SK-N-SH treated with all-trans-retinoic acid at 6 μM for 48 hours (cell line): ENCODE measurements at regions not wholly inside any gene's neighbourhood (a gene's known extent, or its start where the extent isn't known, plus 50 kb on each side); places are given as distances from the start of the nearest gene placed in this dataset.
"Not testable (repeated sequence)": the region's sequence is repeated elsewhere in the genome, so short reads cannot be mapped to it uniquely, and the experiment has no call there.

Source experiments
- ATAC-seq: fragments of 200-7000 bp; cut with Tn5 transposase; 3 replicates; pipeline ENCODE4 v1.9.1; 2020; ENCODE audit warnings: mild to moderate bottlenecking, moderate library complexity
- BACH2 ChIP-seq: fragments of 250-450 bp; sonication (Bioruptor Pico); IDR thresholded peaks from 2 replicates; pipeline ENCODE4 v1.9.0; 2021; ENCODE audit warnings: mild to moderate bottlenecking, borderline replicate concordance
- ESRRG ChIP-seq: fragments of 250-450 bp; sonication (Bioruptor Pico); IDR thresholded peaks from 2 replicates; pipeline ENCODE4 v1.6.1; 2021; ENCODE audit warnings: mild to moderate bottlenecking
- GLIS3 ChIP-seq: fragments of 250-450 bp; sonication (Bioruptor Pico); IDR thresholded peaks from 2 replicates; pipeline ENCODE4 v1.5.0; 2020; ENCODE audit warnings: mild to moderate bottlenecking, moderate library complexity
- ISL1 ChIP-seq: fragments of 250-450 bp; sonication (Bioruptor Pico); IDR thresholded peaks from 2 replicates; pipeline ENCODE4 v2.1.2; 2022; ENCODE audit warnings: mild to moderate bottlenecking, moderate library complexity
- OSR1 ChIP-seq: fragments of 250-450 bp; sonication (Bioruptor Pico); IDR thresholded peaks from 2 replicates; pipeline ENCODE4 v1.8.0; 2022; ENCODE audit warnings: moderate library complexity, mild to moderate bottlenecking, inconsistent platforms
- PPARA ChIP-seq: fragments of 250-450 bp; sonication (Bioruptor Pico); IDR thresholded peaks from 2 replicates; pipeline ENCODE4 v1.5.0; 2020; ENCODE audit warnings: mild to moderate bottlenecking, borderline replicate concordance
- RARB ChIP-seq: fragments of 250-450 bp; sonication (Bioruptor Pico); IDR thresholded peaks from 2 replicates; pipeline ENCODE4 v1.8.0; 2021; ENCODE audit warnings: mild to moderate bottlenecking, moderate library complexity
- SNAI2 ChIP-seq: fragments of 250-450 bp; sonication (Bioruptor Pico); IDR thresholded peaks from 2 replicates; pipeline ENCODE4 v1.5.0; 2020; ENCODE audit warnings: mild to moderate bottlenecking, moderate library complexity
- TCF4 ChIP-seq: fragments of 250-450 bp; sonication (Bioruptor Pico); IDR thresholded peaks from 2 replicates; pipeline ENCODE4 v1.8.0; 2021; ENCODE audit warnings: mild to moderate bottlenecking, moderate library complexity, borderline replicate concordance
- TOX ChIP-seq: fragments of 250-450 bp; sonication (Bioruptor Pico); IDR thresholded peaks from 2 replicates; pipeline ENCODE4 v1.8.0; 2021; ENCODE audit warnings: mild to moderate bottlenecking, moderate library complexity, borderline replicate concordance
- ZC3H10 ChIP-seq: fragments of 250-450 bp; sonication (Bioruptor Pico); IDR thresholded peaks from 2 replicates; pipeline ENCODE4 v1.5.1; 2021; ENCODE audit warnings: mild to moderate bottlenecking, moderate library complexity
- ZFP3 ChIP-seq: fragments of 250-450 bp; sonication (Bioruptor Pico); IDR thresholded peaks from 2 replicates; pipeline ENCODE4 v1.5.0; 2020; ENCODE audit warnings: mild to moderate bottlenecking, moderate library complexity
- ZFP30 ChIP-seq: fragments of 450-650 bp; formaldehyde crosslinking; IDR thresholded peaks from 2 replicates; pipeline ENCODE4 v1.5.0; 2022; ENCODE audit warnings: mild to moderate bottlenecking, moderate library complexity
- ZNF565 ChIP-seq: fragments of 450-650 bp; formaldehyde crosslinking; conservative IDR thresholded peaks from 2 replicates; pipeline ENCODE4 v1.5.0; 2020; ENCODE audit warnings: low read depth, mild to moderate bottlenecking, moderate library complexity
- ZNF70 ChIP-seq: fragments of 450-650 bp; formaldehyde crosslinking; IDR thresholded peaks from 2 replicates; pipeline ENCODE4 v1.5.0; 2020; ENCODE audit warnings: mild to moderate bottlenecking, moderate library complexity
- ZNF8 ChIP-seq: fragments of 450-650 bp; formaldehyde crosslinking; IDR thresholded peaks from 2 replicates; pipeline ENCODE4 v1.5.0; 2020; ENCODE audit warnings: mild to moderate bottlenecking, moderate library complexity
- TF ChIP-seq, protein P1 (sequence below): fragments of 250-450 bp; sonication (Bioruptor Pico); IDR thresholded peaks from 2 replicates; pipeline ENCODE4 v1.8.0; 2020; ENCODE audit warnings: mild to moderate bottlenecking, moderate library complexity, borderline replicate concordance
- TF ChIP-seq, protein P2 (sequence below): fragments of 250-450 bp; sonication (Bioruptor Pico); IDR thresholded peaks from 2 replicates; pipeline ENCODE4 v1.5.0; 2020; ENCODE audit warnings: mild to moderate bottlenecking, moderate library complexity
- TF ChIP-seq, protein P3 (sequence below): fragments of 250-450 bp; sonication (Bioruptor Pico); IDR thresholded peaks from 2 replicates; pipeline ENCODE4 v1.5.1; 2021; ENCODE audit warnings: mild to moderate bottlenecking, moderate library complexity
- TF ChIP-seq, protein P4 (sequence below): fragments of 250-450 bp; sonication (Bioruptor Pico); IDR thresholded peaks from 2 replicates; pipeline ENCODE4 v1.8.0; 2021; ENCODE audit warnings: low read depth, mild to moderate bottlenecking, moderate library complexity, borderline replicate concordance
- TF ChIP-seq, protein P5 (sequence below): fragments of 250-450 bp; sonication (Bioruptor Pico); IDR thresholded peaks from 2 replicates; pipeline ENCODE4 v1.5.1; 2020; ENCODE audit warnings: low read depth, mild to moderate bottlenecking, moderate library complexity

DNA sequence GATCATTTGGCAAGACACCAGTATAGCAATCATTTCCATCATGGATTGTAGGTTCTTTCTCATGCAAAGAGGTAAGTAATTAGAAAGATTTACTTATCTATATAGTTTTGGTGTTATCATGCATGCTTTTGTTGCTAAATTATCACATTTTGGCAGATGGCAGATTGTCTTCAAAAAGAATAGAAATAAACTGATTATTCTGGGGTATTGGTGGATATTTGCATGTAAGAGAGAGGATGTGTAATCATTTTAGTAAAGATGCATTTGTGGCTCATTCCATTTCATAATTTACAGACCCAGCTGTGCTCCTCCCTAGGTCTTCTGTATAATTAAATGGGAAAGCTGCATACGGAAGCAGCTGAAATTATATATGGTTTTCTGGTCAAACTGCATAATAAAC, 875.7 kb upstream of the ANO3 start:
- no peak for ATAC-seq
- no peak for TF ChIP-seq ZNF70 (CRISPR knock-in tag)
- TF ChIP-seq RARB (CRISPR knock-in tag), result no peak
- no peak for TF ChIP-seq PPARA
- TF ChIP-seq, protein P1, sequence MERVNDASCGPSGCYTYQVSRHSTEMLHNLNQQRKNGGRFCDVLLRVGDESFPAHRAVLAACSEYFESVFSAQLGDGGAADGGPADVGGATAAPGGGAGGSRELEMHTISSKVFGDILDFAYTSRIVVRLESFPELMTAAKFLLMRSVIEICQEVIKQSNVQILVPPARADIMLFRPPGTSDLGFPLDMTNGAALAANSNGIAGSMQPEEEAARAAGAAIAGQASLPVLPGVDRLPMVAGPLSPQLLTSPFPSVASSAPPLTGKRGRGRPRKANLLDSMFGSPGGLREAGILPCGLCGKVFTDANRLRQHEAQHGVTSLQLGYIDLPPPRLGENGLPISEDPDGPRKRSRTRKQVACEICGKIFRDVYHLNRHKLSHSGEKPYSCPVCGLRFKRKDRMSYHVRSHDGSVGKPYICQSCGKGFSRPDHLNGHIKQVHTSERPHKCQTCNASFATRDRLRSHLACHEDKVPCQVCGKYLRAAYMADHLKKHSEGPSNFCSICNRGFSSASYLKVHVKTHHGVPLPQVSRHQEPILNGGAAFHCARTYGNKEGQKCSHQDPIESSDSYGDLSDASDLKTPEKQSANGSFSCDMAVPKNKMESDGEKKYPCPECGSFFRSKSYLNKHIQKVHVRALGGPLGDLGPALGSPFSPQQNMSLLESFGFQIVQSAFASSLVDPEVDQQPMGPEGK (CRISPR knock-in tag), result no peak
- TF ChIP-seq, protein P2, sequence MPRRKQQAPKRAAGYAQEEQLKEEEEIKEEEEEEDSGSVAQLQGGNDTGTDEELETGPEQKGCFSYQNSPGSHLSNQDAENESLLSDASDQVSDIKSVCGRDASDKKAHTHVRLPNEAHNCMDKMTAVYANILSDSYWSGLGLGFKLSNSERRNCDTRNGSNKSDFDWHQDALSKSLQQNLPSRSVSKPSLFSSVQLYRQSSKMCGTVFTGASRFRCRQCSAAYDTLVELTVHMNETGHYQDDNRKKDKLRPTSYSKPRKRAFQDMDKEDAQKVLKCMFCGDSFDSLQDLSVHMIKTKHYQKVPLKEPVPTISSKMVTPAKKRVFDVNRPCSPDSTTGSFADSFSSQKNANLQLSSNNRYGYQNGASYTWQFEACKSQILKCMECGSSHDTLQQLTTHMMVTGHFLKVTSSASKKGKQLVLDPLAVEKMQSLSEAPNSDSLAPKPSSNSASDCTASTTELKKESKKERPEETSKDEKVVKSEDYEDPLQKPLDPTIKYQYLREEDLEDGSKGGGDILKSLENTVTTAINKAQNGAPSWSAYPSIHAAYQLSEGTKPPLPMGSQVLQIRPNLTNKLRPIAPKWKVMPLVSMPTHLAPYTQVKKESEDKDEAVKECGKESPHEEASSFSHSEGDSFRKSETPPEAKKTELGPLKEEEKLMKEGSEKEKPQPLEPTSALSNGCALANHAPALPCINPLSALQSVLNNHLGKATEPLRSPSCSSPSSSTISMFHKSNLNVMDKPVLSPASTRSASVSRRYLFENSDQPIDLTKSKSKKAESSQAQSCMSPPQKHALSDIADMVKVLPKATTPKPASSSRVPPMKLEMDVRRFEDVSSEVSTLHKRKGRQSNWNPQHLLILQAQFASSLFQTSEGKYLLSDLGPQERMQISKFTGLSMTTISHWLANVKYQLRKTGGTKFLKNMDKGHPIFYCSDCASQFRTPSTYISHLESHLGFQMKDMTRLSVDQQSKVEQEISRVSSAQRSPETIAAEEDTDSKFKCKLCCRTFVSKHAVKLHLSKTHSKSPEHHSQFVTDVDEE, result no peak
- TF ChIP-seq GLIS3, result no peak

DNA sequence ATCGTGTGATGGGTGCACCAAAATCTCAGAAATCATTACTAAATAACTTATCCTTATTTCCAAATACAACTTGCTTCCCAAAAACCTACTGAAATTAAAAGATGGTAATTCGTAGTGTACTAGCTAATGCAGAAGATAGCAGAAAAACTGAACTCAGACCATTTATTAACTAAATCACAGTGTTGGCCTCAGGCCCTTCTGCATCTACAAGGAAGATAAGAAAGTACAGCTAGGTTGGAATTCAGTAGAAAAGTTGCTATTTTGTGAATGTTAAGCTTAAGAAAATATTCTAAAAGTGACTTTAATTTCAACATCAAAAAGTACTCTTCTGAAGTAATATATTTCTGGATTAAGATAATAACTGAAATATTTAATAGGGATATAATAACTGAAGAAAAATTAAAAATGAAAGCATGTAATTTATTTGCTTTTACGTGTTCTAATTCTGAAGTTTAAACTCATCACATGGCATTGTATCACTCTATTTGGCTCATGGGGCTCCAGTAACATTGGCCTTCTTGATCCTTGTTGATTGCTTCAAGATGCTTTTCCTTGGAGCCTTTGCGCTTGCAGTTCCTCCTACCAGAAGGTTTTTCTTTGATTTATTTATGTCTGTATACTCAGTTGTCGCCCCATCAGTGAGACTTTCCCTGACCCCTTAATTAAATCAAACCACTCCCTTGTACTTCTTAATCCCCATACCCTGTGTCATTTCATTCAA, 847.9 kb upstream of the ANO3 start:
- TF ChIP-seq ZFP3, result no peak
- no peak for TF ChIP-seq PPARA
- TF ChIP-seq BACH2, result no peak
- no peak for TF ChIP-seq ZNF8 (CRISPR knock-in tag)
- no peak for TF ChIP-seq GLIS3
- TF ChIP-seq, protein P3, sequence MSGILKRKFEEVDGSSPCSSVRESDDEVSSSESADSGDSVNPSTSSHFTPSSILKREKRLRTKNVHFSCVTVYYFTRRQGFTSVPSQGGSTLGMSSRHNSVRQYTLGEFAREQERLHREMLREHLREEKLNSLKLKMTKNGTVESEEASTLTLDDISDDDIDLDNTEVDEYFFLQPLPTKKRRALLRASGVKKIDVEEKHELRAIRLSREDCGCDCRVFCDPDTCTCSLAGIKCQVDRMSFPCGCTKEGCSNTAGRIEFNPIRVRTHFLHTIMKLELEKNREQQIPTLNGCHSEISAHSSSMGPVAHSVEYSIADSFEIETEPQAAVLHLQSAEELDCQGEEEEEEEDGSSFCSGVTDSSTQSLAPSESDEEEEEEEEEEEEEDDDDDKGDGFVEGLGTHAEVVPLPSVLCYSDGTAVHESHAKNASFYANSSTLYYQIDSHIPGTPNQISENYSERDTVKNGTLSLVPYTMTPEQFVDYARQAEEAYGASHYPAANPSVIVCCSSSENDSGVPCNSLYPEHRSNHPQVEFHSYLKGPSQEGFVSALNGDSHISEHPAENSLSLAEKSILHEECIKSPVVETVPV (CRISPR knock-in tag), result no peak
- TF ChIP-seq SNAI2 (CRISPR knock-in tag), result no peak
- no peak for TF ChIP-seq ISL1 (CRISPR knock-in tag)
- TF ChIP-seq, protein P4, sequence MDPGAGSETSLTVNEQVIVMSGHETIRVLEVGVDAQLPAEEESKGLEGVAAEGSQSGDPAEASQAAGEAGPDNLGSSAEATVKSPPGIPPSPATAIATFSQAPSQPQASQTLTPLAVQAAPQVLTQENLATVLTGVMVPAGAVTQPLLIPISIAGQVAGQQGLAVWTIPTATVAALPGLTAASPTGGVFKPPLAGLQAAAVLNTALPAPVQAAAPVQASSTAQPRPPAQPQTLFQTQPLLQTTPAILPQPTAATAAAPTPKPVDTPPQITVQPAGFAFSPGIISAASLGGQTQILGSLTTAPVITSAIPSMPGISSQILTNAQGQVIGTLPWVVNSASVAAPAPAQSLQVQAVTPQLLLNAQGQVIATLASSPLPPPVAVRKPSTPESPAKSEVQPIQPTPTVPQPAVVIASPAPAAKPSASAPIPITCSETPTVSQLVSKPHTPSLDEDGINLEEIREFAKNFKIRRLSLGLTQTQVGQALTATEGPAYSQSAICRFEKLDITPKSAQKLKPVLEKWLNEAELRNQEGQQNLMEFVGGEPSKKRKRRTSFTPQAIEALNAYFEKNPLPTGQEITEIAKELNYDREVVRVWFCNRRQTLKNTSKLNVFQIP (CRISPR knock-in tag), result no peak
- no peak for TF ChIP-seq ESRRG
- TF ChIP-seq TCF4 (CRISPR knock-in tag), result no peak
- no peak for TF ChIP-seq ZC3H10 (CRISPR knock-in tag)
- no peak for TF ChIP-seq RARB (CRISPR knock-in tag)
- TF ChIP-seq, protein P5, sequence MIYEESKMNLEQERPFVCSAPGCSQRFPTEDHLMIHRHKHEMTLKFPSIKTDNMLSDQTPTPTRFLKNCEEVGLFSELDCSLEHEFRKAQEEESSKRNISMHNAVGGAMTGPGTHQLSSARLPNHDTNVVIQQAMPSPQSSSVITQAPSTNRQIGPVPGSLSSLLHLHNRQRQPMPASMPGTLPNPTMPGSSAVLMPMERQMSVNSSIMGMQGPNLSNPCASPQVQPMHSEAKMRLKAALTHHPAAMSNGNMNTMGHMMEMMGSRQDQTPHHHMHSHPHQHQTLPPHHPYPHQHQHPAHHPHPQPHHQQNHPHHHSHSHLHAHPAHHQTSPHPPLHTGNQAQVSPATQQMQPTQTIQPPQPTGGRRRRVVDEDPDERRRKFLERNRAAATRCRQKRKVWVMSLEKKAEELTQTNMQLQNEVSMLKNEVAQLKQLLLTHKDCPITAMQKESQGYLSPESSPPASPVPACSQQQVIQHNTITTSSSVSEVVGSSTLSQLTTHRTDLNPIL (CRISPR knock-in tag), result no peak
- no peak for TF ChIP-seq OSR1 (CRISPR knock-in tag)
- no peak for TF ChIP-seq TOX (CRISPR knock-in tag)
- no peak for ATAC-seq

DNA sequence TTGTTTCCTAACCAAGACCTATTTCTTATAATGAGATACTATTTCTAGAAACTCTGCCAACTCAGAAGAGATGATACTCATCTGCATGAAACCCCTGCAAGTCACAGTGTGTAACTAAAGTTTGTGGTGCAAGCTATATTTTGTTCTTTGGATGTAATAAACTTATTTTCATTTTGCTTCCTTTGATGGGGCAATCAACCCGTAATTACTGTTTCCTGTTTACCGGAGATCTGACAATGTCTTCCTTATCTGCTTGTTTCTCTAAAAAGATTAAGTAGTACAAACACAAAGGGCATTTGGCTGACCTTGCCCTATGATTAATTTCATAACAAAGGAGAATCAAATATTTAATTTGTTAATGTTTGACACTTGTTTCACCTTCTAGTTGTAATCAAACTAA, 846.6 kb upstream of the ANO3 start:
- no peak for TF ChIP-seq ZFP30 (CRISPR knock-in tag)
- TF ChIP-seq SNAI2 (CRISPR knock-in tag), result no peak
- TF ChIP-seq ESRRG, result no peak
- TF ChIP-seq, protein P3 (CRISPR knock-in tag), result no peak
- TF ChIP-seq ZNF565, result no peak
- TF ChIP-seq TOX (CRISPR knock-in tag), result no peak
- no peak for TF ChIP-seq RARB (CRISPR knock-in tag)
- no peak for TF ChIP-seq GLIS3
- TF ChIP-seq ZNF70 (CRISPR knock-in tag), result no peak
- no peak for ATAC-seq

DNA sequence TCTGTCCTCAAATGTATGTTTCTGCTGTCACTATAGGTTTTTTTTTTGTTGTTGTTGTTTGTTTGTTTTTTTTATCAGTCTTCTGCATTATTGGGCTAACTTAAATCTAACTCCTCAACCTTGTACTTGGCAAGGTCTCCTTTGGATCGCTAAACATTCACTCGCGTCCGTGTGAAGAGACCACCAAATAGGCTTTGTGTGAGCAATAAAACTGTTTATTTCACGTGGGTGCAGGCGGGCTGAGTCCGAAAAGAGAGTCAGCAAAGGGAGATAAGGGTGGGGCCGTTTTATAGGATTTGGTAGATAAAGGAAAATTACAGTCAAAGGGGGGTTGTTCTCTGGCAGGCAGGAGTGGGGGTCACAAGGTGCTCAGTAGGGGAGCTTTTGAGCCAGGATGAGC, 845.6 kb upstream of the ANO3 start:
- ATAC-seq, result not testable (repeated sequence)

DNA sequence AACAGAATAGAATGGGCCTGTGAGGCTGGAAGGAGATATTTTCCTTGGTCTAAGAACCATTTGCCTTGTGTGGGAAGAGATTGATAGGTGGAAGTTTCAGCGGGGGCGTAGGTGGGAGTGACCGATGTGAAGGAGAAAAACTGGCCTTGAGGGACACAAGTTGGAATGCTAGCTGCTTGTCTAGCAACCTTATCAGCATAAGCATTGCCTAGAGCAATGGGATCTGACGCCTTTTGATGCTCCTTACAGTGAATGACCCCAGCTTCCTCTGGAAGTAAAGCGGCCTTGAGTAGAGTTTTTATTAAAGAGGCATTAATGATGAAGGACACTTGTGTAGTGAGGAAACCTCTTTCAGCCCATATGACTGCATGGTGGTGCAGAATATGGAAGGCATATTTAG, 843.8 kb upstream of the ANO3 start:
- not testable (repeated sequence) for ATAC-seq

DNA sequence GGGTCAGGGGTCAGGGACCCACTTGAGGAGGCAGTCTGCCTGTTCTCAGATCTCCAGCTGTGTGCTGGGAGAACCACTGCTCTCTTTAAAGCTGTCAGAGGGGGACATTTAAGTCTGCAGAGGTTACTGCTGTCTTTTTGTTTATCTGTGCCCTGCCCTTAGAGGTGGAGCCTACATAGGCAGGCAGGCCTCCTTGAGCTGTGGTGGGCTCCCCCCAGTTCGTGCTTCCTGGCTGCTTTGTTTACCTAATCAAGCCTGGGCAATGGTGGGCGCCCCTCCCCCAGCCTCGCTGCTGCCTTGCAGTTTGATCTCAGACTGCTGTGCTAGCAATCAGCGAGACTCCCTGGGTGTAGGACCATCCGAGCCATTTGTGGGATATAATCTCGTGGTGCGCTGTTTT, 830.5 kb upstream of the ANO3 start:
- not testable (repeated sequence) for ATAC-seq
